Right ventricle myocardium superior (tissue), 1 donor: ENCODE measurements at regions not wholly inside any gene's neighbourhood (a gene's known extent, or its start where the extent isn't known, plus 50 kb on each side); places are given as distances from the start of the nearest gene placed in this dataset.
"Not testable (repeated sequence)": the region's sequence is repeated elsewhere in the genome, so short reads cannot be mapped to it uniquely, and the experiment has no call there.

ENCODE experiments used
- ATAC-seq: fragments of 200-7000 bp; cut with Tn5 transposase; one replicate; pipeline ENCODE4 v1.9.1; 2020; ENCODE audit warnings: mild to moderate bottlenecking; ENCODE audit not compliant: poor library complexity
- DNase-seq: peaks from one replicate; pipeline ENCODE4 v3.0.0-alpha.2; 2020
- intact Hi-C: fragments of 100-400 bp; cut with DNase I; formaldehyde crosslinking; loops from one replicate; pipeline ENCODE4 v1.11.2; 2022
- donor health status: DM: no; HTN: yes; CAD: no; lungs with severe emphysema.

- intact Hi-C loops: no loop called here
- no peak for DNase-seq
- ATAC-seq: no peak
These were observed 76.6 kb upstream of the CCND2 start for GRCh38 chr12:4196805-4197420.

- DNase-seq: no peak
These were observed 78.9 kb upstream of the CCND2 start for GRCh38 chr12:4194668-4195067.

GRCh38 chr12:4193821-4194220 lies 79.7 kb upstream of the CCND2 start:
- intact Hi-C loops: no loop called here
- ATAC-seq: no peak
- no peak for DNase-seq

More at GRCh38 chr12:4194668-4195067, 78.9 kb upstream of the CCND2 start:
- ATAC-seq: no peak
- intact Hi-C loops: no loop called here

- DNase-seq: no peak
- no peak for ATAC-seq
- intact Hi-C loops: no loop called here
These were observed 81.9 kb upstream of the CCND2 start for GRCh38 chr12:4191642-4192041.

GRCh38 chr12:4191149-4191548 lies 82.4 kb upstream of the CCND2 start:
- ATAC-seq: no peak
- intact Hi-C loops: no loop called here
- DNase-seq: no peak

- ATAC-seq (no peak), DNase-seq (no peak)
- intact Hi-C loops: no loop called here
These were observed 83.0 kb upstream of the CCND2 start for GRCh38 chr12:4190366-4191063.

GRCh38 chr12:4189721-4190120 lies 83.8 kb upstream of the CCND2 start:
- intact Hi-C loops: no loop called here
- no peak for ATAC-seq
- DNase-seq: no peak

- intact Hi-C loops: no loop called here
- ATAC-seq (no peak), DNase-seq (no peak)
These were observed 85.6 kb upstream of the CCND2 start for GRCh38 chr12:4187916-4188315.

- intact Hi-C loops, ATAC-seq, DNase-seq: not testable (repeated sequence)
These were observed 86.2 kb upstream of the CCND2 start for GRCh38 chr12:4187315-4187714.

- intact Hi-C loops: no loop called here
- DNase-seq (no peak), ATAC-seq (no peak)
These were observed 95.0 kb upstream of the CCND2 start for GRCh38 chr12:4178424-4179170.

- intact Hi-C loops: no loop called here
- ATAC-seq (no peak), DNase-seq (no peak)
These were observed 96.3 kb upstream of the CCND2 start for GRCh38 chr12:4177262-4177661.

GRCh38 chr12:4176168-4176567 lies 97.4 kb upstream of the CCND2 start:
- no peak for ATAC-seq
- no peak for DNase-seq
- intact Hi-C loops: no loop called here

GRCh38 chr12:4174417-4174816 lies 99.1 kb upstream of the CCND2 start:
- ATAC-seq (no peak), DNase-seq (no peak)
- intact Hi-C loops: no loop called here

GRCh38 chr12:4172999-4173398 lies 100.6 kb upstream of the CCND2 start:
- no peak for DNase-seq
- ATAC-seq: no peak
- intact Hi-C loops: no loop called here

- DNase-seq (no peak), ATAC-seq (no peak)
- intact Hi-C loops: no loop called here
These were observed 101.8 kb upstream of the CCND2 start for GRCh38 chr12:4171742-4172141.

GRCh38 chr12:4169959-4170358 lies 103.6 kb upstream of the CCND2 start:
- DNase-seq: no peak
- ATAC-seq: no peak
- intact Hi-C loops: no loop called here

GRCh38 chr12:4169531-4169930 lies 104.0 kb upstream of the CCND2 start:
- no peak for ATAC-seq
- DNase-seq: no peak
- intact Hi-C loops: no loop called here

- DNase-seq (no peak), ATAC-seq (no peak)
- intact Hi-C loops: no loop called here
These were observed 105.5 kb upstream of the CCND2 start for GRCh38 chr12:4168036-4168435.

GRCh38 chr12:4164559-4165558 lies 108.7 kb upstream of the CCND2 start:
- ATAC-seq: peak; percentile 88
- intact Hi-C loops: no loop called here
- peak; percentile 67 for DNase-seq
